Upper lobe of left lung (tissue), 6 donors: ENCODE measurements at regions not wholly inside any gene's neighbourhood (a gene's known extent, or its start where the extent isn't known, plus 50 kb on each side); places are given as distances from the start of the nearest gene placed in this dataset.

Source experiments
- ATAC-seq, 2 donors: fragments of 200-7000 bp; cut with Tn5 transposase; one replicate each; pipeline ENCODE4 v1.9.1; 2022; ENCODE audit warnings: mild to moderate bottlenecking in 2 of 2, moderate library complexity in 2 of 2; ENCODE audit not compliant: low FRiP score in 2 of 2
- DNase-seq, 2 donors: peaks; one replicate each; pipeline ENCODE4 v3.0.0-alpha.2; 2019 to 2020
- H3K27ac ChIP-seq, 4 donors: fragments of 200-600 bp; sonication (generic); one replicate each; pipeline ENCODE4 v1.5.1; 2016 to 2019
- H3K27me3 ChIP-seq, 4 donors: fragments of 200-600 bp; sonication (generic); one replicate each; pipeline ENCODE4 v1.5.1; 2017 to 2019
- H3K36me3 ChIP-seq, 4 donors: fragments of 200-600 bp; sonication (generic); one replicate each; pipeline ENCODE4 v1.5.1; 2016 to 2019
- H3K4me1 ChIP-seq, 4 donors: fragments of 200-600 bp; sonication (generic); one replicate each; pipeline ENCODE4 v1.5.1; 2018 to 2019
- H3K4me3 ChIP-seq, 4 donors: fragments of 200-600 bp; sonication (generic); one replicate each; pipeline ENCODE4 v1.5.1; 2017 to 2019; ENCODE audit warnings: mild to moderate bottlenecking in 2 of 4, moderate library complexity in 1 of 4
- H3K9me3 ChIP-seq, 4 donors: fragments of 200-600 bp; sonication (generic); one replicate each; pipeline ENCODE4 v1.5.1; 2018 to 2019
- CTCF ChIP-seq, 6 experiments: fragments of 450-650 bp in 4 of 6; fragments of 200-600 bp in 2 of 6; sonication (generic) in 2 of 6; IDR thresholded peaks; one replicate each; pipeline ENCODE4 v1.5.1; 2016 to 2019; ENCODE audit warnings: antibody characterized with exemption in 6 of 6
- EP300 ChIP-seq, 4 donors: sonication (generic); formaldehyde crosslinking; IDR thresholded peaks; one replicate each; pipeline ENCODE4 v1.5.1; 2017; ENCODE audit warnings: antibody characterized with exemption in 4 of 4, control low read depth in 2 of 4
- POLR2A ChIP-seq, 4 donors: fragments of 450-650 bp; IDR thresholded peaks; one replicate each; pipeline ENCODE4 v1.5.1; 2016 to 2017; ENCODE audit warnings: antibody characterized with exemption in 4 of 4, mild to moderate bottlenecking in 2 of 4
- POLR2AphosphoS5 ChIP-seq, 2 donors: sonication (generic); formaldehyde crosslinking; IDR thresholded peaks; one replicate each; pipeline ENCODE4 v1.5.1; 2017; ENCODE audit warnings: antibody characterized with exemption in 2 of 2
- WGBS, 2 donors: methylation state at CpG; one replicate each; pipeline ENCODE4 v1.1.5; 2017 to 2018; 5-methylcytosine and 5-hydroxymethylcytosine counted together
- donor health status: DM: no; HTN: no; CAD: no; lungs with moderate emphysema.
- donor health status: DM: no; HTN: yes; CAD: no; lungs with severe emphysema.

GRCh38 chr19:28932446-28932845 is 280.5 kb downstream of the UQCRFS1 start:
- 42 to 67% methylated on average over 2 to 3 of the region's 3 CpGs for WGBS, 2 donors
- DNase-seq (no peak), ATAC-seq (no peak)
- TF ChIP-seq POLR2A (IDR thresholded peaks at IDR 0.05), result no peak
- TF ChIP-seq EP300 (IDR thresholded peaks at IDR 0.05), result no peak
- no peak for TF ChIP-seq POLR2AphosphoS5 (IDR thresholded peaks at IDR 0.05)
- TF ChIP-seq CTCF (IDR thresholded peaks at IDR 0.05), result no peak
- H3K36me3 ChIP-seq, result no peaks in the 10 kb centered on the region
- H3K27me3 ChIP-seq, result no peaks in the 10 kb centered on the region
- no peak overlapping the region for H3K4me3 ChIP-seq
- H3K27ac ChIP-seq, result no peak overlapping the region
- no peaks in the 10 kb centered on the region for H3K9me3 ChIP-seq
- H3K4me1 ChIP-seq, result no peaks in the 10 kb centered on the region

GRCh38 chr19:28929006-28929405 is 283.9 kb downstream of the UQCRFS1 start:
- Histone ChIP-seq H3K27ac (no peak overlapping the region), H3K27me3 (no peaks in the 10 kb centered on the region), H3K4me1 (no peaks in the 10 kb centered on the region), H3K4me3 (no peak overlapping the region), H3K36me3 (no peaks in the 10 kb centered on the region), H3K9me3 (no peaks in the 10 kb centered on the region)
- WGBS, 2 donors, result 56 to 62% methylated on average over 3 of the region's 3 CpGs
- DNase-seq (no peak), ATAC-seq (no peak)
- TF ChIP-seq POLR2A (IDR thresholded peaks at IDR 0.05) (no peak), POLR2AphosphoS5 (IDR thresholded peaks at IDR 0.05) (no peak), CTCF (IDR thresholded peaks at IDR 0.05) (no peak), EP300 (IDR thresholded peaks at IDR 0.05) (no peak)

- 79 to 80% methylated on average over 4 of the region's 4 CpGs for WGBS, 2 donors
Measured at GRCh38 chr19:28927456-28927855, 285.5 kb downstream of the UQCRFS1 start.

GRCh38 chr19:28920269-28921066 is 292.5 kb downstream of the UQCRFS1 start:
- DNase-seq, result peak in 1 of 2 donors; percentile 49

More at GRCh38 chr19:28927456-28927855, 285.5 kb downstream of the UQCRFS1 start:
- no peaks in the 10 kb centered on the region for H3K36me3 ChIP-seq
- H3K27ac ChIP-seq, result no peak overlapping the region
- no peak overlapping the region for H3K4me3 ChIP-seq
- no peaks in the 10 kb centered on the region for H3K9me3 ChIP-seq
- H3K27me3 ChIP-seq, result no peaks in the 10 kb centered on the region
- DNase-seq, result no peak
- H3K4me1 ChIP-seq, result no peaks in the 10 kb centered on the region
- ATAC-seq, result no peak
- TF ChIP-seq POLR2AphosphoS5 (IDR thresholded peaks at IDR 0.05) (no peak), EP300 (IDR thresholded peaks at IDR 0.05) (no peak), POLR2A (IDR thresholded peaks at IDR 0.05) (no peak), CTCF (IDR thresholded peaks at IDR 0.05) (no peak)

More at GRCh38 chr19:28920269-28921066, 292.5 kb downstream of the UQCRFS1 start:
- no peaks in the 10 kb centered on the region for H3K27me3 ChIP-seq
- TF ChIP-seq EP300 (IDR thresholded peaks at IDR 0.05) (no peak), CTCF (IDR thresholded peaks at IDR 0.05) (no peak), POLR2AphosphoS5 (IDR thresholded peaks at IDR 0.05) (no peak), POLR2A (IDR thresholded peaks at IDR 0.05) (no peak)
- no peak overlapping the region for H3K27ac ChIP-seq
- H3K4me3 ChIP-seq, result no peak overlapping the region
- no peaks in the 10 kb centered on the region for H3K36me3 ChIP-seq
- WGBS, 2 donors, result 46 to 52% methylated on average over 17 of the region's 17 CpGs
- no peaks in the 10 kb centered on the region for H3K4me1 ChIP-seq
- no peak for ATAC-seq
- no peaks in the 10 kb centered on the region for H3K9me3 ChIP-seq
